Activated CD4-positive, alpha-beta memory T cell treated with anti-CD3 and anti-CD28 coated beads, Interleukin-2, amount 10 ng/mL, durations not matched to agents 7 days and 5 days (primary cell): ENCODE measurements at regions not wholly inside any gene's neighbourhood (a gene's known extent, or its start where the extent isn't known, plus 50 kb on each side); places are given as distances from the start of the nearest gene placed in this dataset.

Experiments
- CTCF ChIA-PET: fragments of 350-600 bp; sonication (Branson Sonifier 250); formaldehyde crosslinking; loops from one replicate; lab custom pipeline; 2021; ENCODE audit warnings: antibody characterized with exemption, inconsistent platforms; lab: Charles Lee
- POLR2A ChIA-PET: fragments of 350-600 bp; sonication (Branson Sonifier 250); formaldehyde crosslinking; loops from one replicate; lab custom pipeline; 2021; ENCODE audit warnings: antibody characterized with exemption; lab: Charles Lee
- DNase-seq: peaks from one replicate; pipeline ENCODE4 v3.0.0-alpha.2; 2020
- H3K27ac Mint-ChIP-seq: one replicate; pipeline ENCODE4 v1.8.0; 2021; ENCODE audit warnings: mild to moderate bottlenecking, mixed read lengths
- H3K27me3 Mint-ChIP-seq: one replicate; pipeline ENCODE4 v1.8.0; 2021; ENCODE audit warnings: mixed read lengths
- H3K36me3 Mint-ChIP-seq: one replicate; pipeline ENCODE4 v1.8.0; 2021; ENCODE audit warnings: low read depth, mixed read lengths
- H3K4me1 Mint-ChIP-seq: one replicate; pipeline ENCODE4 v1.8.0; 2021; ENCODE audit warnings: mixed read lengths
- H3K4me3 Mint-ChIP-seq: one replicate; pipeline ENCODE4 v1.8.0; 2021; ENCODE audit warnings: mild to moderate bottlenecking, mixed read lengths
- H3K9me3 Mint-ChIP-seq: one replicate; pipeline ENCODE4 v1.8.0; 2021; ENCODE audit warnings: mixed read lengths

DNA sequence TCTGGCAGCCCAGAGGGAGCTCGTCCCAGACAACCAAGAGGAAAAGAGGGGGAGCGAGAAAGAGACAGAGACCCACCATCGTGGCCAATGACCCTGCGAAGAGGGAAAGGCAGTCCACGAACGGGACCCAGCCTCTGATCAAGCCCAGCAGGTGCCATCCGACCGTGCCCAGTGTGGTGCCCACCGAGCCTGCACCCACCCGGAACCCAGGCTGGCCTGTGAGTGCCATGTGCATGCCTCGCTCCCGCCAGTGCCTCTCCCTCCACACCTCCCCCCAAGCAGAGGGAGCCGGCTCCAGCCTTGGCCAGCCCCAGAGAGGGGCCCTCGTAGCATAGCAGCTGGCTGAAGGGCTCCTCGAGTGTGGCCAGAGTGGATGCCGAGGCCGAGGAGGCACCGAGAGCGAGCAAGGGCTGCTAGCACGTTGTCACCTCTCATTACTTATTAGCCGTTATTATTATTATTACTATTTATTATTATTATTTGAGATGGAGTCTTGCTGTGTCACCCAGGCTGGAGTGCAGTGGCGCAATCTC is 130.7 kb upstream of the CHRM3 start:
- Mint-ChIP-seq H3K4me1 (no peaks in the 10 kb centered on the region), H3K27me3 (no peaks in the 10 kb centered on the region), H3K27ac (no peak overlapping the region), H3K9me3 (peaks cover 3% of the 10 kb centered on the region), H3K36me3 (no peaks in the 10 kb centered on the region), H3K4me3 (no peak overlapping the region)
- ChIA-PET POLR2A (no interaction called here), CTCF (no interaction called here)
- DNase-seq, result no peak

DNA sequence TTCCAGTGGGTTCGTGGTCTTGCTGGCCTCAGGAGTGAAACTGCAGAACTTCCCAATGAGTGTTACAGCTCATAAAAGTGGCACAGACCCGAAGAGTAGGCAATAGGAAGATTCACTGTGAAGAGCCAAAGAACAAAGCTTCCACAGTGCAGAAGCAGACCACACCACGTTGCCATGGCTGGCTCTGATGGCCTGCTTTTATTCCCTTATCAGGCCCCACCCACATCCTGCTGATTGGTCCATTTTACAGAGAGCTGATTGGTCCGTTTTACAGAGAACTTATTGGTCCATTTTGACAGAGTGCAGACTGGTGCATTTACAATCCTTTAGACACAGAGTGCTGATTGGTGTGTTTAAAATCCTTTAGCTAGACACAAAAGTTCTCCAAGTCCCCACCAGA is 131.4 kb upstream of the CHRM3 start:
- CTCF ChIA-PET, result no interaction called here
- Mint-ChIP-seq H3K9me3 (peaks cover 3% of the 10 kb centered on the region), H3K4me3 (no peak overlapping the region), H3K36me3 (no peaks in the 10 kb centered on the region), H3K4me1 (no peaks in the 10 kb centered on the region), H3K27me3 (no peaks in the 10 kb centered on the region), H3K27ac (no peak overlapping the region)
- DNase-seq, result no peak
- POLR2A ChIA-PET, result no interaction called here

DNA sequence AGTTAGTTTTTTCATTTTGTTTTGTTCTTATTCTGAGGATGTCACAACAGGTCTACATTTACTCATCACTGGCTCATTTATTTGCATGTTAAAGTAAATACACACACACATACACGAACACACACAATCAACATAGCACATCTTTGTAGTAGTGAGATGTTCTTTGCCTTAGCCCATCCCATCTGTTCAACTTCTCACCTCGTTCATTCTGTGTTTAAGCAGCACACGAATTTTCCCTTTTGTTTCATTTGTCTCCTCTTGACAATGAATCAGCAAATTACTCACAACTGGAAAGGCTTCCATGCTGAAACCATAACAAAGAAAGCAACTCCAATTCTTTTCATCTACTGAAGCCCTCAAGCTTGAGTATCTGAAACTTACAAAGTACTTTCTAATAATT is 133.3 kb upstream of the CHRM3 start:
- DNase-seq, result no peak
- no peaks in the 10 kb centered on the region for H3K36me3 Mint-ChIP-seq
- H3K9me3 Mint-ChIP-seq, result peaks cover 3% of the 10 kb centered on the region
- no peak overlapping the region for H3K4me3 Mint-ChIP-seq
- H3K27me3 Mint-ChIP-seq, result no peaks in the 10 kb centered on the region
- no peak overlapping the region for H3K27ac Mint-ChIP-seq
- POLR2A ChIA-PET, result no interaction called here
- H3K4me1 Mint-ChIP-seq, result no peaks in the 10 kb centered on the region
- CTCF ChIA-PET, result no interaction called here

- CTCF ChIA-PET, result no interaction called here
- H3K4me3 Mint-ChIP-seq, result no peak overlapping the region
- H3K4me1 Mint-ChIP-seq, result no peaks in the 10 kb centered on the region
- H3K9me3 Mint-ChIP-seq, result no peaks in the 10 kb centered on the region
- POLR2A ChIA-PET, result no interaction called here
- no peaks in the 10 kb centered on the region for H3K27me3 Mint-ChIP-seq
- no peaks in the 10 kb centered on the region for H3K36me3 Mint-ChIP-seq
- DNase-seq, result no peak
- no peak overlapping the region for H3K27ac Mint-ChIP-seq
Measured at GRCh38 chr1:239250353-239251035, 135.9 kb upstream of the CHRM3 start.

DNA sequence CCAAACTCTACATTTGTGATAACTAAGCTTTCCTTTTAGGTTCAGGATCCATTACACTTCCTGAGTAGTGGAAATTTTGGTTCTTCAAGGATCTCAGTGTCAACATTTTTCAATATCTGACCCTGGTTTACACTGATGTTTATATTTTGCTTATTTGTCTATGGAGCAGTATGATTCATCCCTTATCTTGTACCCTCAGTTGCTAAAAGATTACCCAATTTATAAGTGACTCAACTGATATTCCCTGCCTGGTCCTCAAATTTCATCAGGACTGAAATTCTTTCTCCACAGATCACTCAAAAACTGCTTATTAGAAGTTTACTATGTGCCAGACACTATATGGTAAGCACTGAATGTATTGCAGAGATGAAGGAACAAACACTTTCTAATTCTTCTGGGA is 139.1 kb upstream of the CHRM3 start:
- no peak overlapping the region for H3K4me3 Mint-ChIP-seq
- no peaks in the 10 kb centered on the region for H3K36me3 Mint-ChIP-seq
- no peaks in the 10 kb centered on the region for H3K27me3 Mint-ChIP-seq
- CTCF ChIA-PET, result no interaction called here
- no peaks in the 10 kb centered on the region for H3K4me1 Mint-ChIP-seq
- DNase-seq, result no peak
- no peak overlapping the region for H3K27ac Mint-ChIP-seq
- no peaks in the 10 kb centered on the region for H3K9me3 Mint-ChIP-seq
- POLR2A ChIA-PET, result no interaction called here

GRCh38 chr1:239244084-239244483 is 142.3 kb upstream of the CHRM3 start:
- ChIA-PET CTCF (no interaction called here), POLR2A (no interaction called here)
- no peaks in the 10 kb centered on the region for H3K9me3 Mint-ChIP-seq
- no peaks in the 10 kb centered on the region for H3K36me3 Mint-ChIP-seq
- no peak for DNase-seq
- no peaks in the 10 kb centered on the region for H3K4me1 Mint-ChIP-seq
- no peak overlapping the region for H3K4me3 Mint-ChIP-seq
- no peak overlapping the region for H3K27ac Mint-ChIP-seq
- no peaks in the 10 kb centered on the region for H3K27me3 Mint-ChIP-seq

- POLR2A ChIA-PET, result no interaction called here
- DNase-seq, result no peak
- Mint-ChIP-seq H3K27ac (no peak overlapping the region), H3K27me3 (no peaks in the 10 kb centered on the region), H3K4me3 (no peak overlapping the region), H3K4me1 (no peaks in the 10 kb centered on the region), H3K9me3 (no peaks in the 10 kb centered on the region), H3K36me3 (no peaks in the 10 kb centered on the region)
- CTCF ChIA-PET, result no interaction called here
Measured at GRCh38 chr1:239243006-239243405, 143.4 kb upstream of the CHRM3 start.

- H3K4me3 Mint-ChIP-seq, result no peak overlapping the region
- no peaks in the 10 kb centered on the region for H3K9me3 Mint-ChIP-seq
- no peaks in the 10 kb centered on the region for H3K4me1 Mint-ChIP-seq
- no peak for DNase-seq
- no peak overlapping the region for H3K27ac Mint-ChIP-seq
- ChIA-PET POLR2A (no interaction called here), CTCF (no interaction called here)
- no peaks in the 10 kb centered on the region for H3K36me3 Mint-ChIP-seq
- no peaks in the 10 kb centered on the region for H3K27me3 Mint-ChIP-seq
Measured at GRCh38 chr1:239242404-239242803, 144.0 kb upstream of the CHRM3 start.

DNA sequence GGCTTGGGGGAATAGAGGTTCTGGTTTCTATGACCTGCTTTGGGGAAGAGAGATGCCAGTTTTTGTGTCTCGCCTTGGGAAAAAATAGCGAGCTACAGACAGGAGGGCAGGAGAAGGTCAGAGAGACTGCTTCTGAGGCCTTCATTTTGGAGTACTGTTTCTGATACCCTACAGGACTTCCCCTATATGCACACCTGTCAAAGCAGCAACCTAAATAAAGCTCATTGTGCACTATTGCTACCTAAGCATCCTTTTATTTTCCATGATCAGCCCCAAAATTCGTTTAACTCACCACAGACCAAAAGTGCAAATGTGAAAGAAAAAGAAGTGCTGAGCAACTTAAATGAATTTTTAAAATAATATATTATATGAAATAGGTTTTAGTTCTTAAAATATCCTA is 145.6 kb upstream of the CHRM3 start:
- ChIA-PET CTCF (no interaction called here), POLR2A (no interaction called here)
- Mint-ChIP-seq H3K36me3 (no peaks in the 10 kb centered on the region), H3K4me3 (no peak overlapping the region), H3K9me3 (no peaks in the 10 kb centered on the region), H3K27ac (no peak overlapping the region), H3K4me1 (no peaks in the 10 kb centered on the region), H3K27me3 (no peaks in the 10 kb centered on the region)
- DNase-seq, result no peak

- CTCF ChIA-PET, result no interaction called here
- H3K36me3 Mint-ChIP-seq, result no peaks in the 10 kb centered on the region
- DNase-seq, result no peak
- POLR2A ChIA-PET, result no interaction called here
- H3K27ac Mint-ChIP-seq, result no peak overlapping the region
- no peaks in the 10 kb centered on the region for H3K4me1 Mint-ChIP-seq
- H3K9me3 Mint-ChIP-seq, result no peaks in the 10 kb centered on the region
- H3K27me3 Mint-ChIP-seq, result no peaks in the 10 kb centered on the region
- no peak overlapping the region for H3K4me3 Mint-ChIP-seq
Measured at GRCh38 chr1:239239529-239239928, 146.8 kb upstream of the CHRM3 start.

DNA sequence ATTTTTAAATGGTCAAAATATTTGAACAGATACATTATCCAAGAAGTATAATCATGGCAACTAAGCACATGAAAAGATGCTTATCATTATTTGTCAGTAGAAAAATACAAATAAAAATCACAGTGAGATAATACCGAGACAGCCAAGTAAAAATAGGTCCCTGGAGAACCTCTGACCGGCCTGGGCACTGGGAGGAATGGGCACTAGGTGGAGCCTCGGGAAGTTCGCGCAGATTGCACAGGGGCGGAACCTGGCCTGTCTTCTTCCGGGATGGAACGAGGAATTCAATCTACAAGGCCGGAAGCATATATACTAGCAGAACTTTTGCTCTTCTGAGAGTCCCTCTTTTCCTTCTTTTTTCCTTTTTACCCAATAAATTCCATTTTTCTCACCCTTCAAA is 148.5 kb upstream of the CHRM3 start:
- ChIA-PET POLR2A (no interaction called here), CTCF (no interaction called here)
- no peak for DNase-seq
- H3K27ac Mint-ChIP-seq, result no peak overlapping the region
- H3K27me3 Mint-ChIP-seq, result no peaks in the 10 kb centered on the region
- H3K4me1 Mint-ChIP-seq, result no peaks in the 10 kb centered on the region
- H3K36me3 Mint-ChIP-seq, result no peaks in the 10 kb centered on the region
- H3K9me3 Mint-ChIP-seq, result no peaks in the 10 kb centered on the region
- H3K4me3 Mint-ChIP-seq, result no peak overlapping the region

- POLR2A ChIA-PET, result no interaction called here
- Mint-ChIP-seq H3K4me1 (no peaks in the 10 kb centered on the region), H3K4me3 (no peak overlapping the region), H3K36me3 (no peaks in the 10 kb centered on the region), H3K27ac (no peak overlapping the region), H3K9me3 (no peaks in the 10 kb centered on the region), H3K27me3 (no peaks in the 10 kb centered on the region)
- no peak for DNase-seq
- CTCF ChIA-PET, result no interaction called here
Measured at GRCh38 chr1:239233626-239234025, 152.7 kb upstream of the CHRM3 start.

DNA sequence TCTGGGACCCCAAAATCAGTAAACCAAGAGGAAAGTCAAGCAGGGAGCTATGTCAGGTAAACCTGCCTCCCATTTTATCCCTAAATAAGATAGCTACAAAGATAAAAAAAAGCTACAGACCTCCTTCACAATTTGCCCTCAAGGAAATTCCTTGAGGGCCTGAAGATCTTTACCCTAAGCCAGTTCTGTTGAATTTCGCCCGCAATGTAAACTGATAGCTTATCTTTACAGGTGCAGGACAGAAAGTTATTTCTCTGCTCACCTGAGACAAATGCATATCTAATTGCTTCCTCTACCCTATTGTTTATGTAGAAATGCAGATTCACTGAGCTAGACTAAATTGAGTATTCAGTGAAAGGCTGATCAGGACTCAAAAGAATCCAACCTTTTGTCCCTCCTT is 153.4 kb upstream of the CHRM3 start:
- peaks cover under 1% of the 10 kb centered on the region for H3K9me3 Mint-ChIP-seq
- no peaks in the 10 kb centered on the region for H3K4me1 Mint-ChIP-seq
- no peak for DNase-seq
- H3K4me3 Mint-ChIP-seq, result no peak overlapping the region
- no peaks in the 10 kb centered on the region for H3K27me3 Mint-ChIP-seq
- H3K27ac Mint-ChIP-seq, result no peak overlapping the region
- CTCF ChIA-PET, result no interaction called here
- POLR2A ChIA-PET, result no interaction called here
- no peaks in the 10 kb centered on the region for H3K36me3 Mint-ChIP-seq

DNA sequence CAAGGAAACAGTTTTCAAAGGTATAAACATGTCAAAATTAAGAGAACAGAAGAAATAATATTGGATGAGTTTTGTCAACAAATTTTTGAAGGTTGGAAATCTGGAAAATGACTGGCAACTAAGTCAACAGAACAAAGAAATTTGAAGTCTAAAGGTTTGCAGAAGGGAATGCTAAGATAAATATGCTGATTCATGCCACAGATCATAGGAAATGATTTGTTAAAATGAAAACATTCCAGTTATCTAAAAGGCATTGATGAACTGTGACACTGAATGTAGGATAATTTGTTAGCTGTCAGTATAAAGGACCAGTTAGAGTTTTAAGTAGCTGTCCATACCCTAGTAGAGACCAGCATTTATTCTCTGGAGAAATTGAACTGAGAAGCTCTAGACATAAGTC is 157.9 kb upstream of the CHRM3 start:
- H3K4me1 Mint-ChIP-seq, result no peaks in the 10 kb centered on the region
- DNase-seq, result no peak
- ChIA-PET CTCF (no interaction called here), POLR2A (no interaction called here)
- H3K9me3 Mint-ChIP-seq, result peaks cover 7% of the 10 kb centered on the region
- no peak overlapping the region for H3K27ac Mint-ChIP-seq
- no peak overlapping the region for H3K4me3 Mint-ChIP-seq
- no peaks in the 10 kb centered on the region for H3K36me3 Mint-ChIP-seq
- H3K27me3 Mint-ChIP-seq, result no peaks in the 10 kb centered on the region
